GM04503 (cell line): ENCODE measurements at regions not wholly inside any gene's neighbourhood (a gene's known extent, or its start where the extent isn't known, plus 50 kb on each side); places are given as distances from the start of the nearest gene placed in this dataset.
"Not testable (repeated sequence)": the region's sequence is repeated elsewhere in the genome, so short reads cannot be mapped to it uniquely, and the experiment has no call there.

Experiments
- DNase-seq: peaks from one replicate; pipeline ENCODE4 v3.0.0-alpha.2; 2012; ENCODE audit warnings: low read depth

- DNase-seq: no peak
Measured at GRCh38 chr12:46547421-46548354, 175.1 kb upstream of the SLC38A2 start.

GRCh38 chr12:46546634-46547273, 174.2 kb upstream of the SLC38A2 start:
- no peak for DNase-seq

- DNase-seq: not testable (repeated sequence)
Measured at GRCh38 chr12:46543378-46543795, 170.8 kb upstream of the SLC38A2 start.

GRCh38 chr12:46538976-46539375, 166.4 kb upstream of the SLC38A2 start:
- DNase-seq: no peak

GRCh38 chr12:46537387-46537955, 164.9 kb upstream of the SLC38A2 start:
- DNase-seq: no peak

- not testable (repeated sequence) for DNase-seq
Measured at GRCh38 chr12:46536316-46536715, 163.7 kb upstream of the SLC38A2 start.

GRCh38 chr12:46535907-46536306, 163.3 kb upstream of the SLC38A2 start:
- DNase-seq: no peak

- no peak for DNase-seq
Measured at GRCh38 chr12:46535376-46535775, 162.8 kb upstream of the SLC38A2 start.

GRCh38 chr12:46534327-46534840, 161.8 kb upstream of the SLC38A2 start:
- no peak for DNase-seq

- no peak for DNase-seq
Measured at GRCh38 chr12:46533723-46534122, 161.2 kb upstream of the SLC38A2 start.

- no peak for DNase-seq
Measured at GRCh38 chr12:46531804-46532203, 159.2 kb upstream of the SLC38A2 start.

GRCh38 chr12:46531059-46531785, 158.6 kb upstream of the SLC38A2 start:
- DNase-seq: no peak

GRCh38 chr12:46530373-46531056, 157.9 kb upstream of the SLC38A2 start:
- DNase-seq: no peak

GRCh38 chr12:46526233-46526632, 153.7 kb upstream of the SLC38A2 start:
- no peak for DNase-seq

- peak; percentile 82 for DNase-seq
Measured at GRCh38 chr12:46524778-46525177, 152.2 kb upstream of the SLC38A2 start.

- DNase-seq: peak; percentile 84
Measured at GRCh38 chr12:46523863-46524770, 151.5 kb upstream of the SLC38A2 start.

GRCh38 chr12:46523446-46523845, 150.9 kb upstream of the SLC38A2 start:
- no peak for DNase-seq

GRCh38 chr12:46522071-46522470, 149.5 kb upstream of the SLC38A2 start:
- peak; percentile 54 for DNase-seq

- no peak for DNase-seq
Measured at GRCh38 chr12:46521145-46521544, 148.6 kb upstream of the SLC38A2 start.

GRCh38 chr12:46519407-46519806, 146.8 kb upstream of the SLC38A2 start:
- DNase-seq: no peak
